Glutamatergic neuron (in vitro differentiated cells): ENCODE measurements at regions not wholly inside any gene's neighbourhood (a gene's known extent, or its start where the extent isn't known, plus 50 kb on each side); places are given as distances from the start of the nearest gene placed in this dataset.

ENCODE experiments used
- DNase-seq: peaks from one replicate; pipeline ENCODE4 v3.0.0; 2022
- H3K27ac Mint-ChIP-seq: one replicate; pipeline ENCODE4 v1.8.0; 2020; ENCODE audit warnings: mild to moderate bottlenecking, mixed read lengths, inconsistent platforms; ENCODE audit not compliant: unreplicated experiment
- H3K27me3 Mint-ChIP-seq: one replicate; pipeline ENCODE4 v1.8.0; 2020; ENCODE audit warnings: mild to moderate bottlenecking, moderate library complexity, mixed read lengths, inconsistent platforms; ENCODE audit not compliant: unreplicated experiment
- H3K36me3 Mint-ChIP-seq: one replicate; pipeline ENCODE4 v1.8.0; 2020; ENCODE audit warnings: mild to moderate bottlenecking, mixed read lengths, inconsistent platforms; ENCODE audit not compliant: unreplicated experiment
- H3K4me1 Mint-ChIP-seq: one replicate; pipeline ENCODE4 v1.8.0; 2020; ENCODE audit warnings: mild to moderate bottlenecking, low read depth, mixed read lengths, inconsistent platforms; ENCODE audit not compliant: unreplicated experiment
- H3K4me3 Mint-ChIP-seq: one replicate; pipeline ENCODE4 v1.8.0; 2020; ENCODE audit warnings: mild to moderate bottlenecking, mixed read lengths, inconsistent platforms; ENCODE audit not compliant: unreplicated experiment
- H3K9me3 Mint-ChIP-seq: one replicate; pipeline ENCODE4 v1.8.0; 2020; ENCODE audit warnings: mild to moderate bottlenecking, moderate library complexity, mixed read lengths, inconsistent platforms; ENCODE audit not compliant: unreplicated experiment
- CTCF ChIP-seq: fragments of 200-600 bp; sonication (generic); IDR thresholded peaks from one replicate; pipeline ENCODE4 v1.5.0; 2021; ENCODE audit not compliant: partially characterized antibody, unreplicated experiment

GRCh38 chr2:14355102-14355501 lies 277.4 kb upstream of the LRATD1 start:
- peaks cover 1% of the 10 kb centered on the region for H3K27me3 Mint-ChIP-seq
- no peak overlapping the region for H3K4me3 Mint-ChIP-seq

GRCh38 chr2:14358339-14358738 lies 274.2 kb upstream of the LRATD1 start:
- Mint-ChIP-seq H3K4me3 (no peak overlapping the region), H3K9me3 (no peaks in the 10 kb centered on the region), H3K27me3 (peaks cover 1% of the 10 kb centered on the region), H3K4me1 (no peaks in the 10 kb centered on the region), H3K27ac (no peak overlapping the region), H3K36me3 (no peaks in the 10 kb centered on the region)
- no peak for DNase-seq
- no peak for TF ChIP-seq CTCF

More at GRCh38 chr2:14355102-14355501, 277.4 kb upstream of the LRATD1 start:
- Mint-ChIP-seq H3K36me3 (no peaks in the 10 kb centered on the region), H3K27ac (no peak overlapping the region), H3K4me1 (no peaks in the 10 kb centered on the region), H3K9me3 (no peaks in the 10 kb centered on the region)
- DNase-seq: no peak
- no peak for TF ChIP-seq CTCF

GRCh38 chr2:14358774-14359173 lies 273.7 kb upstream of the LRATD1 start:
- H3K27me3 Mint-ChIP-seq: peaks cover 1% of the 10 kb centered on the region
- H3K9me3 Mint-ChIP-seq: no peaks in the 10 kb centered on the region
- DNase-seq: no peak
- no peaks in the 10 kb centered on the region for H3K4me1 Mint-ChIP-seq
- TF ChIP-seq CTCF: no peak
- H3K36me3 Mint-ChIP-seq: no peaks in the 10 kb centered on the region
- no peak overlapping the region for H3K4me3 Mint-ChIP-seq
- H3K27ac Mint-ChIP-seq: no peak overlapping the region

- H3K9me3 Mint-ChIP-seq: no peaks in the 10 kb centered on the region
Measured at GRCh38 chr2:14363137-14363536, 269.4 kb upstream of the LRATD1 start.

GRCh38 chr2:14363976-14364375 lies 268.5 kb upstream of the LRATD1 start:
- no peaks in the 10 kb centered on the region for H3K9me3 Mint-ChIP-seq
- H3K27ac Mint-ChIP-seq: no peak overlapping the region
- no peak for DNase-seq
- H3K36me3 Mint-ChIP-seq: no peaks in the 10 kb centered on the region
- H3K4me1 Mint-ChIP-seq: no peaks in the 10 kb centered on the region
- no peaks in the 10 kb centered on the region for H3K27me3 Mint-ChIP-seq
- no peak overlapping the region for H3K4me3 Mint-ChIP-seq
- no peak for TF ChIP-seq CTCF

More at GRCh38 chr2:14363137-14363536, 269.4 kb upstream of the LRATD1 start:
- DNase-seq: no peak
- Mint-ChIP-seq H3K4me3 (no peak overlapping the region), H3K27me3 (no peaks in the 10 kb centered on the region), H3K36me3 (no peaks in the 10 kb centered on the region), H3K27ac (no peak overlapping the region), H3K4me1 (no peaks in the 10 kb centered on the region)
- TF ChIP-seq CTCF: no peak
